Uterus (tissue), 3 donors: ENCODE measurements at regions not wholly inside any gene's neighbourhood (a gene's known extent, or its start where the extent isn't known, plus 50 kb on each side); places are given as distances from the start of the nearest gene placed in this dataset.

Experiments
- DNase-seq, 2 donors: peaks; one replicate each; pipeline ENCODE4 v3.0.0-alpha.2; 2019 to 2020
- H3K27ac ChIP-seq, 2 donors: fragments of 200-600 bp; sonication (generic); 1 replicate in 1 of 2; 2 replicates in 1 of 2; pipeline ENCODE4 v1.5.1; 2016 to 2018
- H3K27me3 ChIP-seq, 2 donors: fragments of 200-600 bp; sonication (generic); one replicate each; pipeline ENCODE4 v1.5.1; 2018 to 2019; ENCODE audit warnings: control low read depth in 1 of 2
- H3K36me3 ChIP-seq, 2 donors: fragments of 200-600 bp; sonication (generic); one replicate each; pipeline ENCODE4 v1.5.1; 2019; ENCODE audit warnings: control low read depth in 1 of 2
- H3K4me1 ChIP-seq, 2 donors: fragments of 200-600 bp; sonication (generic); one replicate each; pipeline ENCODE4 v1.5.1; 2018 to 2019; ENCODE audit warnings: control low read depth in 1 of 2
- H3K4me3 ChIP-seq, 2 donors: fragments of 200-600 bp; sonication (generic); 1 replicate in 1 of 2; 2 replicates in 1 of 2; pipeline ENCODE4 v1.5.1; 2018 to 2019; ENCODE audit warnings: mild to moderate bottlenecking in 1 of 2
- H3K9me3 ChIP-seq, 2 donors: fragments of 200-600 bp; sonication (generic); one replicate each; pipeline ENCODE4 v1.5.1; 2019; ENCODE audit warnings: control low read depth in 1 of 2
- CTCF ChIP-seq, 4 experiments: fragments of 200-600 bp in 2 of 4; fragments of 450-650 bp in 2 of 4; sonication (generic) in 2 of 4; IDR thresholded peaks; one replicate each; pipeline ENCODE4 v1.5.1; 2016 to 2019; ENCODE audit warnings: antibody characterized with exemption in 4 of 4, mild to moderate bottlenecking in 2 of 4, moderate library complexity in 1 of 4
- POLR2A ChIP-seq, 2 donors: fragments of 450-650 bp; IDR thresholded peaks; one replicate each; pipeline ENCODE4 v1.6.1; 2016; ENCODE audit warnings: antibody characterized with exemption in 2 of 2, mild to moderate bottlenecking in 1 of 2, moderate library complexity in 1 of 2
- intact Hi-C: fragments of 100-400 bp; cut with DNase I; formaldehyde crosslinking; loops from one replicate; pipeline ENCODE4 v1.15.1; 2023; ENCODE audit warnings: low total_unique reads
- donor health status: DM: yes; HTN: yes; CAD: no.

- H3K27ac ChIP-seq = no peak overlapping the region
- no peaks in the 10 kb centered on the region for H3K36me3 ChIP-seq
- no peaks in the 10 kb centered on the region for H3K27me3 ChIP-seq
- TF ChIP-seq POLR2A (IDR thresholded peaks at IDR 0.05) = no peak
- no peak for TF ChIP-seq CTCF (IDR thresholded peaks at IDR 0.05)
- intact Hi-C loops = no loop called here
- DNase-seq = no peak
- H3K4me3 ChIP-seq = no peak overlapping the region
- H3K9me3 ChIP-seq = no peaks in the 10 kb centered on the region
- H3K4me1 ChIP-seq = no peaks in the 10 kb centered on the region
Measured at GRCh38 chr6:98484696-98485095, 349.7 kb upstream of the POU3F2 start.

GRCh38 chr6:98485593-98485992, 348.8 kb upstream of the POU3F2 start:
- TF ChIP-seq POLR2A (IDR thresholded peaks at IDR 0.05) (no peak), CTCF (IDR thresholded peaks at IDR 0.05) (no peak)
- Histone ChIP-seq H3K27ac (no peak overlapping the region), H3K9me3 (no peaks in the 10 kb centered on the region), H3K4me1 (no peaks in the 10 kb centered on the region), H3K36me3 (no peaks in the 10 kb centered on the region), H3K4me3 (no peak overlapping the region), H3K27me3 (no peaks in the 10 kb centered on the region)
- DNase-seq = no peak
- intact Hi-C loops = no loop called here

- H3K36me3 ChIP-seq = no peaks in the 10 kb centered on the region
- TF ChIP-seq POLR2A (IDR thresholded peaks at IDR 0.05) (no peak), CTCF (IDR thresholded peaks at IDR 0.05) (no peak)
- no peaks in the 10 kb centered on the region for H3K4me1 ChIP-seq
- DNase-seq = no peak
- no peak overlapping the region for H3K4me3 ChIP-seq
- H3K27me3 ChIP-seq = no peaks in the 10 kb centered on the region
- H3K27ac ChIP-seq = no peak overlapping the region
- intact Hi-C loops = no loop called here
- H3K9me3 ChIP-seq = no peaks in the 10 kb centered on the region
Measured at GRCh38 chr6:98486057-98486456, 348.3 kb upstream of the POU3F2 start.

- Histone ChIP-seq H3K36me3 (no peaks in the 10 kb centered on the region), H3K27ac (no peak overlapping the region), H3K4me3 (no peak overlapping the region), H3K27me3 (no peaks in the 10 kb centered on the region), H3K4me1 (no peaks in the 10 kb centered on the region), H3K9me3 (no peaks in the 10 kb centered on the region)
- TF ChIP-seq CTCF (IDR thresholded peaks at IDR 0.05) (no peak), POLR2A (IDR thresholded peaks at IDR 0.05) (no peak)
- DNase-seq = no peak
- intact Hi-C loops = no loop called here
Measured at GRCh38 chr6:98487612-98488011, 346.8 kb upstream of the POU3F2 start.

GRCh38 chr6:98498144-98498775, 336.1 kb upstream of the POU3F2 start:
- Histone ChIP-seq H3K36me3 (no peaks in the 10 kb centered on the region), H3K27me3 (no peaks in the 10 kb centered on the region), H3K4me3 (no peak overlapping the region), H3K4me1 (no peaks in the 10 kb centered on the region), H3K9me3 (no peaks in the 10 kb centered on the region), H3K27ac (no peak overlapping the region)
- intact Hi-C loops = no loop called here
- TF ChIP-seq CTCF (IDR thresholded peaks at IDR 0.05) (no peak), POLR2A (IDR thresholded peaks at IDR 0.05) (no peak)
- DNase-seq = no peak
